HG03432 (cell line): ENCODE measurements at regions not wholly inside any gene's neighbourhood (a gene's known extent, or its start where the extent isn't known, plus 50 kb on each side); places are given as distances from the start of the nearest gene placed in this dataset.

Experiments used
- ATAC-seq: cut with Tn5 transposase; IDR thresholded peaks from one replicate; pipeline ENCODE4 v1.9.1; 2021; ENCODE audit warnings: mild to moderate bottlenecking, moderate library complexity; ENCODE audit not compliant: unreplicated experiment

DNA sequence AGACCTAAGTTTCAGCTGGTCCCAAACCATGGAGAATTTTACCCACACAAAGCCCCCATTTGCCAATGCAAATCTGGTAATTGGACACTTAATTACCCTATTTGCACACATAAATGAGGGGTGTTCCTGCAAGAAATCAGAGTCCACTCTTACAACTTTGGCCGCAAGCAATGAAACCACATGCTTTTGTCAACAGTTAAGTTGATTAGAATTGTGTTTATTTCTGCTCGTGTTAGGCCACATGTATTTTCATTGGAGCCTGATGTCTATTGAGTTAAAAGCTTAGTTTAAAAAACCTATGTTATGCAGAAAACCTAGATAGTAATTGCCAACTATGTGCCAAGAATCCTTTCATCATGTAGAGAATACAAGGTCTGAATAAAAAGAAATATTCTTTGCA lies 153.8 kb upstream of the CMC1 start:
- ATAC-seq, result no peak

DNA sequence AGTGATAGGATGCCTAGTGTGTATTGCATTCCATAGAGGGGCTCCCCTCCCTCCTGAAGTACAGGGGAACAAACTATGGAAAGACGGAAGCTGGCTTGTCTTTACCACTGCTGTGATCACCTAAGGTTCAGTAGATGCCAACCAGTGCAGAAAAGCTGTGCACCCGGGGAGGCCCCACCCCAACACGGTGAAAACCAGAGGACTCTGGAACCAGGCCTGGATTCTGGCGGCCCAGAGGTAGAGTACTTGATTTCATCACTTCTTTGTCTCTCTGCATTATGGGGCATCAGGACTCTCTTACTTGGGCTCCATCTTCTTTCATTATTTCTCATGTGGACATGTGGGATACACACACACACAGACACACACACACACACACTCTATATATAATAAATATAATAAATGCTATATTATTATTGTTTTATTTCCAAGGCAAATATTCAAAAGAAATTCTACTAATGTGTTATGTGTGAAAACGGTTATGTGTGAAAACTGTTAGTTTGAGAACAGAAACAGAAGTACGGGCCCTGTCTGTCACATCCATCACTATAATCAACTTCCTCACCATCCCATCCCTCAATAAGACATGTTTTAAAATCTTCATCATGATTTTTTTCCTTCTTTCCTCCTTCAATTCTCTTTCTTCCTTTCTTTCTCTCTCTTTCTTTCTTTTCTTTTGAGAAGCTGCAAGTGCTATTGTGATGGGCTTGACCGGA lies 152.4 kb upstream of the CMC1 start:
- ATAC-seq, result no peak

DNA sequence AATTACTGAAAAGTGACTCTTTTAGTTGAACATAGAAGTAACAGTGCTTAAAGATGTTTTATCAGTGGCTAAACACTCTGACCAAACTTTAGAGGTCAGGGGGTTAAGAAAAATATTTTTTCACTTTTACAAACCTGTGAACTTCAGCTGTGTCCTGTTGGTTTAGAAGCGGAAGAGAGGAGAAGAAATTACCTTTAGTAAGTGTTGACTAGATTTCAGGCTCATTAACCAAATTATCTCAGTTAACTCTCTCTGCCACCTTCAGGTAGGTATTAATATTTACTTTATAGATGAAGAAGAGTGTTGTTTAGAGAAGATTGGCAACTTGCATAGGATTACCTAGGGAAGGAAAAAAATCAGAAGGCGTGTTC lies 151.9 kb upstream of the CMC1 start:
- no peak for ATAC-seq

DNA sequence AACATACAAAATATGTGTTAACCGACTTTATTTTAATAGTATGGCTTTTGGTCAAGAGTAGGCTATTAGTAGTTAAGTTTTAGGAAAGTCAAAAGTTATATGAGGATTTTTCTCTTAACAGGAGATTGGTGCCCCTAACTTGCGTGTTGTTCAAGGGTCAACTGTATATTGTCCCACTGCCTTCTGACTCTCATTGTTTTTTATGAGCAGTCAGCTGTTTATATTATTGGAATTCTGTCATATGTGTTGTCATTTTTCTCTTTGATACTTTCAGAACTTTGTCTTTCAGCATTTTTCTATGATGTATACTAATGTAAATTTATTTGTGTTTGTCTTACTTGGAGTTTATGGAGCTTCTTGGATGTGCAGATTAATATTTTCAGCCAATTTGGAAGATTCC lies 142.1 kb upstream of the CMC1 start:
- no peak for ATAC-seq

- ATAC-seq, result no peak
These were observed 139.7 kb upstream of the CMC1 start for GRCh38 chr3:28101705-28102104.

GRCh38 chr3:28103861-28104260 lies 137.6 kb upstream of the CMC1 start:
- no peak for ATAC-seq

DNA sequence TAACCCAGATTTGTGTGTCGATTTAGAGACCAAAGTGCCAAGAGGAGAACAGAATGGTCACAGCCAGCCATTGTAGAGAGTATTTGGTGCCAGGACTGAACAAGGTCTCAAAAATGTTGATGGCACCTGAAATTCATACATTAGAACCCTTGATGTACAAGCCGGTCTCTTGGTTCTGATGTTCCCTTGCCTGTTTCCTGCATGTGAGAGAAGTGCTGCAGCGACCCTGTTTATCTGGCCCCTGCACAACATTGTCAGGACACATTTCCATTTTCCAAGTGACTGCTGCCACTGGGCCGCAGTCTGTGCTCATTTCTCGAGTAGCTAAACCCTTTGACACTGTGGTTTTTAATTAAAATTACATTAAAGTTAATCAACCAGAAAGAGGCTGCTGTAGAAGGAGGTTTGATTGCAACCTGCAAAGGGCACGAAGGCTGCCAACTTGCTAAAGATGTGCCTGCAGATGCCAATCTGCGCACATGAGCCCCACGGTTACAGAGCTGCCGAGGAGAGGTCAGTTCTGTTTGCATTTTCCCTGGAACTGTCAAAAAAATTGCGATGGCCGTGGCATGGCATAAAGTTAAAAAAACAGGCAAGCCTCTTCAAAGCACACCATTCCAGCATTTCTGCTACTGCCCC lies 136.4 kb upstream of the CMC1 start:
- no peak for ATAC-seq

- no peak for ATAC-seq
These were observed 131.6 kb upstream of the CMC1 start for GRCh38 chr3:28109829-28110228.

- ATAC-seq, result no peak
These were observed 130.6 kb upstream of the CMC1 start for GRCh38 chr3:28110869-28111268.

- no peak for ATAC-seq
These were observed 126.5 kb upstream of the CMC1 start for GRCh38 chr3:28114893-28115292.

DNA sequence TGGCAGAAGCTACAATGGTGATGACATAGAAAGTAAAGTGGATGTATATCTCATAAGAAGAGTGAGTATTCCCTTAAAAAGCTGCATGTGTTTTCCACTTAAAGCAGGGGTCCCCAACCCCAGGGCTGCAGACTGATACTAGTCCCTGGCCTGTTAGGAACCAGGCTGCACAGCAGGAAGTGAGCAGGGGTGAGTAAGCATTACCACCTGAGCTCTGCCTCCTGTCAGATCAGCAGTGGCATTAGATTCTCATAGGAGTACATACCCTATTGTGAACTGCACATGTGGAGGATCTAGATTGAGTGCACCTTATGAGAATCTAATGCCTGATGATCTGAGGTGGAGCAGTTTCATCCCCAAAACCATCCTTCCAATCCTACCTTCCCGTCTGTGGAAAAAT lies 126.1 kb upstream of the CMC1 start:
- ATAC-seq, result no peak

GRCh38 chr3:28117598-28117997 lies 123.8 kb upstream of the CMC1 start:
- no peak for ATAC-seq

DNA sequence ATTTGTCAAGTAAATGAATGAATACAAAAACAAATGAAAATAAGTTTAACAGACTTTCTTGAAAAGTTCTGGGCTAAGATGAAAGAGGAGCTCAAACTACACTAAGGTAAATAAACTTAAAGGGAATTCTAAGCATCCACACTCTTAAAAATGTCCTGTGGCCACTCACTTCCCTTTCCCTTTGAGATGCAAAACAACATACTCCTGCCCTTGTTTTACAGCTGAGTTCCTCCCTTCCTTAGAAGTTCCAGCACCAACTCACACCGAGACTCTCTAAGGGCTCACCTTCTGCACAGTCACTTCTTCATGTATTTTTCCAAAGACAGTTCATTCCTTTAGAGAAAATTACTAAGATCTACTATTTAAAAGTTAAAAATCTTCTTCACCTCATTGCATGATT lies 123.3 kb upstream of the CMC1 start:
- ATAC-seq, result no peak

DNA sequence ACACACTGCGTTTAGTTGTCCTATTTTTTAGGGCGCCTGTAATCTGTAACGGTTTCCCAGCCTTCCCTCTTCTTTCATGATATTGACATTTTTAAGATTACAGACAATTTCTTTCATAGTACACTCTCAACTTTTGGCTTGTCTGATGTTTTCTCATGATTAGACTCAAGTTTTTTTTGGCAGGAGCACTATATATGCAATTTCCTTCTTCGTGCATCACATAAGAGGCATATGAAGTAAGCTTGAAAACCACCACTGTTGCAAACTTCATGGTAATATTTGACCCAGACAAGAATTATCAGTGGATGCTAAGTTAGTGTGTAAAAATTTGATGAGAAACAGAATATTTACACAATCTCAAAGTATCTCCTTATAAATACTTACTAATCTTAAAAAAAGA lies 119.2 kb upstream of the CMC1 start:
- ATAC-seq, result no peak

GRCh38 chr3:28124882-28125281 lies 116.5 kb upstream of the CMC1 start:
- no peak for ATAC-seq

DNA sequence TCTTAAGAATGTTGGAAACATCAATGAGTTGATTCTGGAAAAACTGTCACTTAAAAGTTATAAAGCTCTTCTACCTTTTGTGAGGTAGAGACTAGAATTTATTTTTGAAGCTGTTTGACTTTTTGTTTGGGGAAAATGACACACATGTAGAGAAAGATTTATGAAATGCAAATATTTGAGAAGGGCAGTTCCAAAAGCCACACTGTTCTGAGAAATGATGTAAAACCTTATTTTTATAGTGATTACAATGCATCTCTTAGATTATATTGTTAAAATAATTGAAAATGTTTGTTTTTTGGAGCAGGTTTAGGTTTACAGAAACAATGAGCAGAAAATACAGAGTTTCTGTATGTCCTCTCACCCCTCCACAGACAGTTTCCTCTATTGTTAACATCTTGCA lies 116.1 kb upstream of the CMC1 start:
- ATAC-seq, result no peak

- ATAC-seq, result no peak
These were observed 110.6 kb upstream of the CMC1 start for GRCh38 chr3:28130836-28131235.

GRCh38 chr3:28132941-28133340 lies 108.5 kb upstream of the CMC1 start:
- ATAC-seq, result no peak

- no peak for ATAC-seq
These were observed 107.2 kb upstream of the CMC1 start for GRCh38 chr3:28134198-28134597.

DNA sequence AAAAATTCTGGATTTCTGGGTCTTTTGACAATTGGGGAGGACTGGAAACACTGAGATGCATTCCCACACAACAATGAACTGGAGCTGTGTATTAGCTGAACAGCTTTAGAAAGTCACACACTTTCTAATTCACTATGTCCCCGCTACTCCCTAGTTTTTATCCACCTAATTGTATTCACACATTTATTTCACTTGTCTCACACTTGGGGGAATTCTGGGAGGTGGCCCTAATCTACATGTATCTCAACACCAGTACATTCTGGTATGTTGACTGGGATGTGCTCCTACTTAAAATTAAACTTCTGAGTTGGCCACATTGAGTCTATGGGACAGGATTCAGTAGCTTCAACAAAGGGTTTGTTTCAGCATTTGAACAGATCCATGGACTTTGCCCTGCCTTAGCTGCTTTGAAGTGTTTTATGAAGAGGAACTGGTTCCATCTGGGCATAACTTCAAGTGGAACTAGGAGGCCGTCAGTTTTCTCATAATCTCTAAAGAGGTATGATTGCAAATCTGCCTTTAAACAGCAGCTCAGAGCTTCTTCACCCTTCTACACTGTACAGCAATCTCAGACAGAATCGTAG lies 106.5 kb upstream of the CMC1 start:
- ATAC-seq, result no peak

GRCh38 chr3:28136607-28137216 lies 104.7 kb upstream of the CMC1 start:
- ATAC-seq, result no peak

- no peak for ATAC-seq
These were observed 103.3 kb upstream of the CMC1 start for GRCh38 chr3:28138043-28138610.
